Loucy (cell line): ENCODE measurements at regions not wholly inside any gene's neighbourhood (a gene's known extent, or its start where the extent isn't known, plus 50 kb on each side); places are given as distances from the start of the nearest gene placed in this dataset.

ENCODE experiments used
- H2AFZ ChIP-seq: fragments of 200-600 bp; sonication (generic); 2 replicates; pipeline ENCODE4 v1.6.0; 2016; ENCODE audit warnings: antibody characterized with exemption, mild to moderate bottlenecking, low read length, moderate library complexity
- H3F3A ChIP-seq: fragments of 200-600 bp; 2 replicates; pipeline ENCODE4 v1.6.0; 2016; ENCODE audit warnings: antibody characterized with exemption, low read depth, mild to moderate bottlenecking
- H3K27me3 ChIP-seq: fragments of 200-600 bp; sonication (generic); 2 replicates; pipeline ENCODE4 v1.6.1; 2014; ENCODE audit warnings: low read length, mild to moderate bottlenecking; ENCODE audit not compliant: insufficient read depth, poor library complexity, severe bottlenecking
- H3K36me3 ChIP-seq: fragments of 200-600 bp; sonication (generic); 2 replicates; pipeline ENCODE4 v1.6.1; 2016; ENCODE audit warnings: low read length; ENCODE audit not compliant: insufficient read depth
- H3K4me1 ChIP-seq: fragments of 200-600 bp; sonication (generic); 2 replicates; pipeline ENCODE4 v1.5.1; 2014; ENCODE audit warnings: low read length, mild to moderate bottlenecking; ENCODE audit not compliant: insufficient read depth, poor library complexity, severe bottlenecking
- H3K4me2 ChIP-seq: fragments of 200-600 bp; sonication (generic); 2 replicates; pipeline ENCODE4 v1.6.0; 2014; ENCODE audit warnings: antibody characterized with exemption, low read length, low read depth, mild to moderate bottlenecking; ENCODE audit not compliant: poor library complexity, severe bottlenecking
- H3K4me3 ChIP-seq: fragments of 200-600 bp; sonication (generic); 2 replicates; pipeline ENCODE4 v1.5.1; 2014; ENCODE audit warnings: low read length, mild to moderate bottlenecking, mixed read lengths; ENCODE audit not compliant: poor library complexity, severe bottlenecking
- H3K79me2 ChIP-seq: fragments of 200-600 bp; sonication (generic); 2 replicates; pipeline ENCODE4 v1.6.1; 2014; ENCODE audit warnings: low read length; ENCODE audit not compliant: insufficient read depth
- H3K9ac ChIP-seq: fragments of 200-600 bp; sonication (generic); 2 replicates; pipeline ENCODE4 v1.6.0; 2014; ENCODE audit warnings: mild to moderate bottlenecking, low read depth, low read length, moderate library complexity; ENCODE audit not compliant: poor library complexity, severe bottlenecking
- H3K9me2 ChIP-seq: fragments of 200-600 bp; sonication (generic); replicated peaks from 2 replicates; pipeline ENCODE4 v1.6.1; 2016; ENCODE audit warnings: low read depth, low read length, mixed read lengths
- H3K9me3 ChIP-seq: fragments of 200-600 bp; sonication (generic); 2 replicates; pipeline ENCODE4 v1.6.1; 2014; ENCODE audit warnings: mild to moderate bottlenecking, antibody characterized with exemption, low read length, low read depth; ENCODE audit not compliant: insufficient read depth
- H4K20me1 ChIP-seq: fragments of 200-600 bp; sonication (generic); 2 replicates; pipeline ENCODE4 v1.6.0; 2014; ENCODE audit warnings: antibody characterized with exemption, low read length, mild to moderate bottlenecking; ENCODE audit not compliant: insufficient read depth, poor library complexity, severe bottlenecking
- EZH2phosphoT487 ChIP-seq: fragments of 200-600 bp; IDR thresholded peaks from 2 replicates; pipeline ENCODE4 v1.6.1; 2018; ENCODE audit warnings: antibody characterized with exemption, mild to moderate bottlenecking, moderate library complexity, borderline replicate concordance
- TF ChIP-seq, protein P1 (sequence below): fragments of 200-600 bp; sonication (generic); conservative IDR thresholded peaks from 2 replicates; pipeline ENCODE4 v1.5.1; 2014; ENCODE audit warnings: mild to moderate bottlenecking, antibody characterized with exemption, low read length

- Histone ChIP-seq H2AFZ (no peak overlapping the region), H3K79me2 (no peaks in the 10 kb centered on the region), H3K4me3 (no peak overlapping the region), H3K27me3 (no peaks in the 10 kb centered on the region), H3K9me3 (no peaks in the 10 kb centered on the region), H3K9ac (no peak overlapping the region), H3K4me2 (peak overlapping the region; percentile 45), H4K20me1 (no peaks in the 10 kb centered on the region), H3K36me3 (no peaks in the 10 kb centered on the region), H3K4me1 (peaks cover 26% of the 10 kb centered on the region), H3K9me2 (no peaks in the 10 kb centered on the region), H3F3A (no peaks in the 10 kb centered on the region)
- TF ChIP-seq, protein P1, sequence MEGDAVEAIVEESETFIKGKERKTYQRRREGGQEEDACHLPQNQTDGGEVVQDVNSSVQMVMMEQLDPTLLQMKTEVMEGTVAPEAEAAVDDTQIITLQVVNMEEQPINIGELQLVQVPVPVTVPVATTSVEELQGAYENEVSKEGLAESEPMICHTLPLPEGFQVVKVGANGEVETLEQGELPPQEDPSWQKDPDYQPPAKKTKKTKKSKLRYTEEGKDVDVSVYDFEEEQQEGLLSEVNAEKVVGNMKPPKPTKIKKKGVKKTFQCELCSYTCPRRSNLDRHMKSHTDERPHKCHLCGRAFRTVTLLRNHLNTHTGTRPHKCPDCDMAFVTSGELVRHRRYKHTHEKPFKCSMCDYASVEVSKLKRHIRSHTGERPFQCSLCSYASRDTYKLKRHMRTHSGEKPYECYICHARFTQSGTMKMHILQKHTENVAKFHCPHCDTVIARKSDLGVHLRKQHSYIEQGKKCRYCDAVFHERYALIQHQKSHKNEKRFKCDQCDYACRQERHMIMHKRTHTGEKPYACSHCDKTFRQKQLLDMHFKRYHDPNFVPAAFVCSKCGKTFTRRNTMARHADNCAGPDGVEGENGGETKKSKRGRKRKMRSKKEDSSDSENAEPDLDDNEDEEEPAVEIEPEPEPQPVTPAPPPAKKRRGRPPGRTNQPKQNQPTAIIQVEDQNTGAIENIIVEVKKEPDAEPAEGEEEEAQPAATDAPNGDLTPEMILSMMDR = no peak
- no peak for TF ChIP-seq EZH2phosphoT487
These were observed 201.7 kb downstream of the CLIC5 start for GRCh38 chr6:45813943-45814342.

- Histone ChIP-seq H3K4me1 (peaks cover 36% of the 10 kb centered on the region), H2AFZ (no peak overlapping the region), H3K9me3 (no peaks in the 10 kb centered on the region), H3K27me3 (no peaks in the 10 kb centered on the region), H3K9ac (no peak overlapping the region), H3K4me3 (no peak overlapping the region), H3K79me2 (no peaks in the 10 kb centered on the region), H3K9me2 (no peaks in the 10 kb centered on the region), H4K20me1 (no peaks in the 10 kb centered on the region), H3K4me2 (peak overlapping the region; percentile 45), H3K36me3 (no peaks in the 10 kb centered on the region), H3F3A (no peaks in the 10 kb centered on the region)
- no peak for TF ChIP-seq EZH2phosphoT487
- TF ChIP-seq, protein P1 = no peak
These were observed 202.7 kb downstream of the CLIC5 start for GRCh38 chr6:45812922-45813321.

- no peaks in the 10 kb centered on the region for H3K9me2 ChIP-seq
- peak overlapping the region; percentile 47 for H3K4me2 ChIP-seq
- no peaks in the 10 kb centered on the region; the same call in 1 of the 2 replicates for H3K9me3 ChIP-seq
- no peaks in the 10 kb centered on the region for H3K27me3 ChIP-seq
- no peaks in the 10 kb centered on the region for H3K79me2 ChIP-seq
- H3K4me1 ChIP-seq = peaks cover 32% of the 10 kb centered on the region
- H3K36me3 ChIP-seq = no peaks in the 10 kb centered on the region
- H2AFZ ChIP-seq = no peak overlapping the region
- H4K20me1 ChIP-seq = no peaks in the 10 kb centered on the region
- no peaks in the 10 kb centered on the region for H3F3A ChIP-seq
- H3K9ac ChIP-seq = no peak overlapping the region
- H3K4me3 ChIP-seq = peak overlapping the region; percentile 19
- TF ChIP-seq EZH2phosphoT487 = no peak
- TF ChIP-seq, protein P1 = no peak
These were observed 206.7 kb downstream of the CLIC5 start for GRCh38 chr6:45808917-45809316.
